ENCODE measurements at regions not wholly inside any gene's neighbourhood (a gene's known extent, or its start where the extent isn't known, plus 50 kb on each side); places are given as distances from the start of the nearest gene placed in this dataset.

- ATAC-seq (ENCODE audit: low read depth) (no peak), DNase-seq (no peak)
- no peaks in the 10 kb centered on the region for H3K9me3 Mint-ChIP-seq (ENCODE audit: insufficient read depth)
- Histone ChIP-seq H3K9me3 (ENCODE audit: control extremely low read depth in 1 of 3, control insufficient read depth in 2 of 3, insufficient read depth in 1 of 3, low read length in 2 of 3) (no peaks in the 10 kb centered on the region), H3K27me3 (replicated peaks in 1 of 4; ENCODE audit: control extremely low read depth in 1 of 4, control insufficient read depth in 3 of 4, insufficient read depth in 4 of 4, low read length in 3 of 4) (no peaks in the 10 kb centered on the region), H3K4me1 (ENCODE audit: control insufficient read depth in 2 of 2, insufficient read depth in 2 of 2, low read length in 2 of 2) (peaks cover 12 to 15% of the 10 kb centered on the region in 2 donors), H3K36me3 (replicated peaks in 1 of 2; ENCODE audit: control extremely low read depth in 1 of 2, control insufficient read depth in 1 of 2, extremely low read depth in 1 of 2, insufficient read depth in 2 of 2, low read length in 1 of 2) (no peaks in the 10 kb centered on the region), H3K9ac (ENCODE audit: low read length) (no peak overlapping the region), H3K27ac (ENCODE audit: low read length in 2 of 2) (no peak overlapping the region), H3K4me2 (replicated peaks; ENCODE audit: low read depth, low read length, poor library complexity, severe bottlenecking) (no peak overlapping the region), H2AFZ (ENCODE audit: insufficient read depth, low read depth, low read length, poor library complexity, severe bottlenecking) (no peak overlapping the region), H3K4me3 (ENCODE audit: control extremely low read depth in 1 of 5, extremely low read depth in 1 of 5, insufficient read depth in 1 of 5, low read depth in 2 of 5, low read length in 4 of 5) (no peak overlapping the region), H4K20me1 (ENCODE audit: control insufficient read depth, insufficient read depth, low read length, poor library complexity, severe bottlenecking) (no peaks in the 10 kb centered on the region), H3K79me2 (ENCODE audit: control insufficient read depth, insufficient read depth, low read length) (no peaks in the 10 kb centered on the region)
- intact Hi-C loops (cut with micrococcal nuclease): no loop called here
- peaks cover 24% of the 10 kb centered on the region for H3K4me1 Mint-ChIP-seq
- no peaks in the 10 kb centered on the region for H3K27me3 Mint-ChIP-seq
- TF ChIP-seq CTCF (IDR thresholded peaks at IDR 0.05) (no peak), EZH2 (IDR thresholded peaks at IDR 0.05; ENCODE audit: borderline replicate concordance, insufficient read depth, low read depth, low read length, poor library complexity, severe bottlenecking) (no peak)
- no peak overlapping the region for H3K4me3 Mint-ChIP-seq
- POLR2A ChIA-PET: no interaction called here
- H3K27ac Mint-ChIP-seq: no peak overlapping the region
- CTCF ChIA-PET: no interaction called here
- WGBS (ENCODE audit: insufficient coverage): no CpG with 5 or more reads among the region's 2 CpGs
Measured at GRCh38 chr7:41893656-41894055, 190.8 kb upstream of the INHBA start.

- DNase-seq (no peak), ATAC-seq (ENCODE audit: low read depth) (no peak)
- no peaks in the 10 kb centered on the region for H3K9me3 ChIP-seq (ENCODE audit: control extremely low read depth in 1 of 3, control insufficient read depth in 2 of 3, insufficient read depth in 1 of 3, low read length in 2 of 3)
- H3K4me1 ChIP-seq (ENCODE audit: control insufficient read depth in 2 of 2, insufficient read depth in 2 of 2, low read length in 2 of 2): peaks cover 23 to 26% of the 10 kb centered on the region in 2 donors
- H3K36me3 ChIP-seq (replicated peaks in 1 of 2; ENCODE audit: control extremely low read depth in 1 of 2, control insufficient read depth in 1 of 2, extremely low read depth in 1 of 2, insufficient read depth in 2 of 2, low read length in 1 of 2): no peaks in the 10 kb centered on the region
- H3K4me1 Mint-ChIP-seq: peaks cover 35% of the 10 kb centered on the region
- H3K9me3 Mint-ChIP-seq (ENCODE audit: insufficient read depth): no peaks in the 10 kb centered on the region
- TF ChIP-seq CTCF (IDR thresholded peaks at IDR 0.05): peak; percentile 19
- no peak for TF ChIP-seq EZH2 (IDR thresholded peaks at IDR 0.05; ENCODE audit: borderline replicate concordance, insufficient read depth, low read depth, low read length, poor library complexity, severe bottlenecking)
- intact Hi-C loops (cut with micrococcal nuclease): no loop called here
- H3K27ac ChIP-seq (ENCODE audit: low read length in 2 of 2): no peak overlapping the region
- H3K27me3 Mint-ChIP-seq: no peaks in the 10 kb centered on the region
- H3K4me3 Mint-ChIP-seq: no peak overlapping the region
- H4K20me1 ChIP-seq (ENCODE audit: control insufficient read depth, insufficient read depth, low read length, poor library complexity, severe bottlenecking): no peaks in the 10 kb centered on the region
- H3K27ac Mint-ChIP-seq: no peak overlapping the region
- no peaks in the 10 kb centered on the region for H3K27me3 ChIP-seq (replicated peaks in 1 of 4; ENCODE audit: control extremely low read depth in 1 of 4, control insufficient read depth in 3 of 4, insufficient read depth in 4 of 4, low read length in 3 of 4)
- no peak overlapping the region for H3K4me2 ChIP-seq (replicated peaks; ENCODE audit: low read depth, low read length, poor library complexity, severe bottlenecking)
- H3K9ac ChIP-seq (ENCODE audit: low read length): no peak overlapping the region
- no peaks in the 10 kb centered on the region for H3K79me2 ChIP-seq (ENCODE audit: control insufficient read depth, insufficient read depth, low read length)
- WGBS (ENCODE audit: insufficient coverage): 79% methylated on average over 2 of the region's 2 CpGs
- ChIA-PET CTCF (interaction anchor here (1.0 kb wide), 1 partner anchor 9 kb away, joined by 3 read pairs; no protein-coding TSS in a partner anchor), POLR2A (no interaction called here)
- no peak overlapping the region for H2AFZ ChIP-seq (ENCODE audit: insufficient read depth, low read depth, low read length, poor library complexity, severe bottlenecking)
- H3K4me3 ChIP-seq (ENCODE audit: control extremely low read depth in 1 of 5, extremely low read depth in 1 of 5, insufficient read depth in 1 of 5, low read depth in 2 of 5, low read length in 4 of 5): no peak overlapping the region
Measured at GRCh38 chr7:41892356-41893100, 189.6 kb upstream of the INHBA start.
